ENCODE measurements at regions not wholly inside any gene's neighbourhood (a gene's known extent, or its start where the extent isn't known, plus 50 kb on each side); places are given as distances from the start of the nearest gene placed in this dataset.

DNA sequence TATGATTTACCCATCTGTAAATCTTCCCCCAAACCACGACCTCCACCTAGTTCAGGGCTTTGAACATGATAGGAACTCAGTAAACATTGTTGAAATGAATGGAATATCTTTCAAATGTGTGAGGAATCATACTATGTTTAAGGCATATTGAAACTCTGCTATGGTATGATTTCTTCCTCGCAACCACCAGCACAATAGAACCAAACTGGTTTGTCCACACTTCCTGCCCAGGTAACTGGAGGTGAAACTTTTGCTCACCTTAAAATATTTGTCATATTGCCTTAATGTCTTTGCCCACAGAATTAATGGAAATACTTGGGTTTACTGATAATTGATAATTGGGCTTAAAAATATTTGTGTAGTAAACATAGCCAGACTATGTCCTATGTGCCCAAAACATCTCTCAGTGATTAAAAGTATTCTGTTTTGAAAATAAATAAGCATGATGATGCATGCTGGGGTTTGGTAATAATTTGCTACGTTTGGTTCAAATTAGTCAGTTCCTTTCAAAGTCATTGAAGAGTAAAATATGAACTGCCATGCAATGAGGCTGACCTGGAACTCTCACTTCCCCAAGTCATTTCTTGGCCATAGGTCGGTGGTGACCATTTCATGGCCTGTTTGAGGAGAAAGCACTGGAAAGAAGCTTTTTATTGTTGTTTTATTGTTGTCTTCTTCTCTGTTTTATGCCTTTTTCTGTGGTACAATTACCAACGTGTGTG is 73.3 kb downstream of the TNFSF18 start:
- TF ChIP-seq, protein P1, sequence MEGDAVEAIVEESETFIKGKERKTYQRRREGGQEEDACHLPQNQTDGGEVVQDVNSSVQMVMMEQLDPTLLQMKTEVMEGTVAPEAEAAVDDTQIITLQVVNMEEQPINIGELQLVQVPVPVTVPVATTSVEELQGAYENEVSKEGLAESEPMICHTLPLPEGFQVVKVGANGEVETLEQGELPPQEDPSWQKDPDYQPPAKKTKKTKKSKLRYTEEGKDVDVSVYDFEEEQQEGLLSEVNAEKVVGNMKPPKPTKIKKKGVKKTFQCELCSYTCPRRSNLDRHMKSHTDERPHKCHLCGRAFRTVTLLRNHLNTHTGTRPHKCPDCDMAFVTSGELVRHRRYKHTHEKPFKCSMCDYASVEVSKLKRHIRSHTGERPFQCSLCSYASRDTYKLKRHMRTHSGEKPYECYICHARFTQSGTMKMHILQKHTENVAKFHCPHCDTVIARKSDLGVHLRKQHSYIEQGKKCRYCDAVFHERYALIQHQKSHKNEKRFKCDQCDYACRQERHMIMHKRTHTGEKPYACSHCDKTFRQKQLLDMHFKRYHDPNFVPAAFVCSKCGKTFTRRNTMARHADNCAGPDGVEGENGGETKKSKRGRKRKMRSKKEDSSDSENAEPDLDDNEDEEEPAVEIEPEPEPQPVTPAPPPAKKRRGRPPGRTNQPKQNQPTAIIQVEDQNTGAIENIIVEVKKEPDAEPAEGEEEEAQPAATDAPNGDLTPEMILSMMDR (optimal IDR thresholded peaks at IDR 0.05 in 1 of 3, IDR thresholded peaks at IDR 0.05 in 1 of 3, conservative IDR thresholded peaks at IDR 0.05 in 1 of 3; ENCODE audit: extremely low read depth in 1 of 3, insufficient read depth in 2 of 3, low read length in 3 of 3), result no peak
- TF ChIP-seq EZH2 (IDR thresholded peaks at IDR 0.05; ENCODE audit: low read length), result no peak
